ENCODE measurements at regions not wholly inside any gene's neighbourhood (a gene's known extent, or its start where the extent isn't known, plus 50 kb on each side); places are given as distances from the start of the nearest gene placed in this dataset.

DNA sequence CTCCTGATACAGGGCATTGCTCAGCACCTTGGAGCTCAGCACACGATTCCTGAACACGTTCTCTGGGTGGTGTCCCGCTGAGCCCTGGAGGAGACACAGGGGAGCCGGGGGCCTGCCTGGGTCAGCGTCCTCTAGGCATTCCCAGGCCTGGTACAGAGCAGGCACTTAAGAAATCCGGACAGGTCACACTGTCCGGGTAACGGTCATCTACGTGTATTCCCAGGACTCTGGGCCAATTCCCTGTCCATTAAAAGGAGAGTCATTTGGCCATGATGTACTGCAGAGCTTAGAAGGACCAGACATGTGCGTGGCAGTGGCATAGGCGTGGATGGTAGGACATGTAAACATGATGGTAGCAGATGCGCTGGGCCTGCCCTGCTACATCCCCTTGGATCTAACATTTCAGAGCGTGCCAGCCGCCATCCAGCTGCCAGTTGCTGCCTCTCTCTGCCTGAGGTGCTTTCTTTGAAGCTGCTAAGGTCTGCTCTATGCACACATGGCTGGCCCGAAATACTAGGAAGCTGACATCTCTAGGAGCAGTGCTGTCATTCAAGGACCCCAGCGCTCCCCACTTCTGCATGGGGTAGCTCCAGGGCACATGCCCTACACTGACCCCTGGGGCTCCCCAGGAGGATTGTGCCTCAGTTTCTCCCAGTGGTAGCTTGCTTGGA lies 273.1 kb upstream of the RTL1 start:
- no peak for FAIRE-seq
- TF ChIP-seq CTCF (IDR thresholded peaks at IDR 0.05; ENCODE audit: insufficient read depth, missing control alignments), result no peak
- DNase-seq (ENCODE audit: insufficient read length, low spot score), result no peak

- DNase-seq (ENCODE audit: insufficient read length, low spot score), result no peak
- no peak for TF ChIP-seq CTCF (IDR thresholded peaks at IDR 0.05; ENCODE audit: insufficient read depth, missing control alignments)
- FAIRE-seq, result no peak
Measured at GRCh38 chr14:101177301-101177971, 273.9 kb upstream of the RTL1 start.

- no peak for TF ChIP-seq CTCF (IDR thresholded peaks at IDR 0.05; ENCODE audit: insufficient read depth, missing control alignments)
- no peak for DNase-seq (ENCODE audit: insufficient read length, low spot score)
- FAIRE-seq, result no peak
Measured at GRCh38 chr14:101178184-101179072, 274.9 kb upstream of the RTL1 start.

GRCh38 chr14:101179691-101180211 lies 276.2 kb upstream of the RTL1 start:
- no peak for FAIRE-seq
- DNase-seq (ENCODE audit: insufficient read length, low spot score), result no peak
- TF ChIP-seq CTCF (IDR thresholded peaks at IDR 0.05; ENCODE audit: insufficient read depth, missing control alignments), result no peak

GRCh38 chr14:101181446-101182313 lies 278.2 kb upstream of the RTL1 start:
- no peak for FAIRE-seq
- TF ChIP-seq CTCF (IDR thresholded peaks at IDR 0.05; ENCODE audit: insufficient read depth, missing control alignments), result no peak
- DNase-seq (ENCODE audit: insufficient read length, low spot score), result no peak

GRCh38 chr14:101182476-101182875 lies 279.0 kb upstream of the RTL1 start:
- no peak for FAIRE-seq

More at GRCh38 chr14:101182476-101182875, 279.0 kb upstream of the RTL1 start:
- no peak for DNase-seq (ENCODE audit: insufficient read length, low spot score)
- TF ChIP-seq CTCF (IDR thresholded peaks at IDR 0.05; ENCODE audit: insufficient read depth, missing control alignments), result no peak
